ENCODE measurements at regions not wholly inside any gene's neighbourhood (a gene's known extent, or its start where the extent isn't known, plus 50 kb on each side); places are given as distances from the start of the nearest gene placed in this dataset.

DNA sequence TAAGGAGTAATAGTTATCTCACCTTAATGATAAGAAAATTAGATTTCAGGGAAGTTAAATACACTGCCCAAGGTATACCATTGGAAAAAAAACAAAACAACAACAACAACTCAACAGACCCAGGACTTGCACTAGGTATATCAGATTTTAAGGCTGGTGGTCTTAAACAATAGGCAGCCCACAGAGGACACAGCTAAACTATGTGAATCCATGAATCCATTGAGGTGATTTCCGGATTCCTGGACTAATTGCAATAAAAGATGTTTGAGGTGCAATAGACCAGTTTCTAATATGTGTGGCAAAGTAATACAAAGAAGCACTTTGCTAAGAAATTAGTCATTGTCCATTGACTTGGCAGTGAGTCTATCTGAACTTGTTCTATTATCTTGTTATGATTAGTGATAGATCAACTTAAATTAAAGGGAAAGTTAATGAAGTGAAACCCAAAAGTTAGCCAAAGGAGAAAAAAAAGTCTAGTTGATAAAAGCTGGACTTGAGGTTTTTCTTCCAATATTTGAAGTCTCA is 60.9 kb upstream of the MAGI1 start:
- TF ChIP-seq, protein P1, sequence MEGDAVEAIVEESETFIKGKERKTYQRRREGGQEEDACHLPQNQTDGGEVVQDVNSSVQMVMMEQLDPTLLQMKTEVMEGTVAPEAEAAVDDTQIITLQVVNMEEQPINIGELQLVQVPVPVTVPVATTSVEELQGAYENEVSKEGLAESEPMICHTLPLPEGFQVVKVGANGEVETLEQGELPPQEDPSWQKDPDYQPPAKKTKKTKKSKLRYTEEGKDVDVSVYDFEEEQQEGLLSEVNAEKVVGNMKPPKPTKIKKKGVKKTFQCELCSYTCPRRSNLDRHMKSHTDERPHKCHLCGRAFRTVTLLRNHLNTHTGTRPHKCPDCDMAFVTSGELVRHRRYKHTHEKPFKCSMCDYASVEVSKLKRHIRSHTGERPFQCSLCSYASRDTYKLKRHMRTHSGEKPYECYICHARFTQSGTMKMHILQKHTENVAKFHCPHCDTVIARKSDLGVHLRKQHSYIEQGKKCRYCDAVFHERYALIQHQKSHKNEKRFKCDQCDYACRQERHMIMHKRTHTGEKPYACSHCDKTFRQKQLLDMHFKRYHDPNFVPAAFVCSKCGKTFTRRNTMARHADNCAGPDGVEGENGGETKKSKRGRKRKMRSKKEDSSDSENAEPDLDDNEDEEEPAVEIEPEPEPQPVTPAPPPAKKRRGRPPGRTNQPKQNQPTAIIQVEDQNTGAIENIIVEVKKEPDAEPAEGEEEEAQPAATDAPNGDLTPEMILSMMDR (IDR thresholded peaks at IDR 0.05), result no peak
- TF ChIP-seq POLR2A (IDR thresholded peaks at IDR 0.05), result no peak
